Ascending aorta (tissue), 2 donors: ENCODE measurements at regions not wholly inside any gene's neighbourhood (a gene's known extent, or its start where the extent isn't known, plus 50 kb on each side); places are given as distances from the start of the nearest gene placed in this dataset.

Experiments
- DNase-seq, 2 donors: peaks; one replicate each; pipeline ENCODE4 v3.0.0-alpha.2; 2019; ENCODE audit warnings: low spot score in 2 of 2
- H3K27ac ChIP-seq, 2 donors: fragments of 200-600 bp; sonication (generic); one replicate each; pipeline ENCODE4 v1.5.1; 2016 to 2017; ENCODE audit warnings: mild to moderate bottlenecking in 1 of 2
- H3K27me3 ChIP-seq: fragments of 200-600 bp; sonication (generic); one replicate; pipeline ENCODE4 v1.5.1; 2017
- H3K36me3 ChIP-seq, 2 donors: fragments of 200-600 bp; sonication (generic); one replicate each; pipeline ENCODE4 v1.5.1; 2016
- H3K4me1 ChIP-seq, 2 donors: fragments of 200-600 bp; sonication (generic); one replicate each; pipeline ENCODE4 v1.5.1; 2016 to 2017; ENCODE audit warnings: mild to moderate bottlenecking in 1 of 2
- H3K4me3 ChIP-seq, 2 donors: fragments of 200-600 bp; sonication (generic); one replicate each; pipeline ENCODE4 v1.5.1; 2016 to 2017; ENCODE audit warnings: mild to moderate bottlenecking in 1 of 2
- H3K9me3 ChIP-seq, 2 donors: fragments of 200-600 bp; sonication (generic); one replicate each; pipeline ENCODE4 v1.5.1; 2016
- CTCF ChIP-seq, 3 experiments: fragments of 200-600 bp in 2 of 3; fragments of 450-650 bp in 1 of 3; sonication (generic) in 2 of 3; IDR thresholded peaks; one replicate each; pipeline ENCODE4 v1.5.1; 2016 to 2019; ENCODE audit warnings: antibody characterized with exemption in 3 of 3, mild to moderate bottlenecking in 1 of 3, moderate library complexity in 1 of 3
- intact Hi-C: fragments of 100-400 bp; cut with DNase I; formaldehyde crosslinking; loops from one replicate; pipeline ENCODE4 v1.15.1; 2023

GRCh38 chr14:89576145-89576927, 159.3 kb upstream of the FOXN3 start:
- Histone ChIP-seq H3K4me1 (peaks cover 24 to 38% of the 10 kb centered on the region in 2 donors), H3K9me3 (no peaks in the 10 kb centered on the region), H3K36me3 (peaks cover 0 to 3% of the 10 kb centered on the region in 2 donors), H3K27me3 (no peaks in the 10 kb centered on the region), H3K27ac (peak overlapping the region; percentile 80 to 85), H3K4me3 (peak overlapping the region; percentile 34 to 42)
- DNase-seq = no peak
- no peak for TF ChIP-seq CTCF (IDR thresholded peaks at IDR 0.05)
- intact Hi-C loops = loop anchor here (5.0 kb wide), 4 partner anchors 41 to 336 kb away; partner anchors contain the start of gene FOXN3

GRCh38 chr14:89575386-89576061, 158.5 kb upstream of the FOXN3 start:
- peak overlapping the region; percentile 34 to 42 for H3K4me3 ChIP-seq
- intact Hi-C loops = loop anchor here (5.0 kb wide), 4 partner anchors 42 to 337 kb away; partner anchors contain the start of gene FOXN3
- no peaks in the 10 kb centered on the region for H3K9me3 ChIP-seq
- H3K4me1 ChIP-seq = peaks cover 24 to 38% of the 10 kb centered on the region in 2 donors
- H3K27ac ChIP-seq = peak overlapping the region; percentile 80 to 85
- DNase-seq = no peak
- H3K27me3 ChIP-seq = no peaks in the 10 kb centered on the region
- no peaks in the 10 kb centered on the region for H3K36me3 ChIP-seq
- TF ChIP-seq CTCF (IDR thresholded peaks at IDR 0.05) = no peak

- peaks cover 24 to 38% of the 10 kb centered on the region in 2 donors for H3K4me1 ChIP-seq
- no peaks in the 10 kb centered on the region for H3K27me3 ChIP-seq
- peak overlapping the region; percentile 80 to 85 for H3K27ac ChIP-seq
- no peak for TF ChIP-seq CTCF (IDR thresholded peaks at IDR 0.05)
- no peak overlapping the region for H3K4me3 ChIP-seq
- no peaks in the 10 kb centered on the region for H3K36me3 ChIP-seq
- DNase-seq = no peak
- H3K9me3 ChIP-seq = no peaks in the 10 kb centered on the region
- intact Hi-C loops = no loop called here
Observed at GRCh38 chr14:89574420-89574819, 157.4 kb upstream of the FOXN3 start.

GRCh38 chr14:89573399-89573657, 156.3 kb upstream of the FOXN3 start:
- Histone ChIP-seq H3K4me1 (peaks cover 24 to 33% of the 10 kb centered on the region in 2 donors), H3K27me3 (no peaks in the 10 kb centered on the region), H3K9me3 (no peaks in the 10 kb centered on the region), H3K36me3 (no peaks in the 10 kb centered on the region), H3K27ac (peak overlapping the region in 1 of 2 donors; percentile 85), H3K4me3 (no peak overlapping the region)
- intact Hi-C loops = no loop called here
- DNase-seq = no peak
- no peak for TF ChIP-seq CTCF (IDR thresholded peaks at IDR 0.05)

DNA sequence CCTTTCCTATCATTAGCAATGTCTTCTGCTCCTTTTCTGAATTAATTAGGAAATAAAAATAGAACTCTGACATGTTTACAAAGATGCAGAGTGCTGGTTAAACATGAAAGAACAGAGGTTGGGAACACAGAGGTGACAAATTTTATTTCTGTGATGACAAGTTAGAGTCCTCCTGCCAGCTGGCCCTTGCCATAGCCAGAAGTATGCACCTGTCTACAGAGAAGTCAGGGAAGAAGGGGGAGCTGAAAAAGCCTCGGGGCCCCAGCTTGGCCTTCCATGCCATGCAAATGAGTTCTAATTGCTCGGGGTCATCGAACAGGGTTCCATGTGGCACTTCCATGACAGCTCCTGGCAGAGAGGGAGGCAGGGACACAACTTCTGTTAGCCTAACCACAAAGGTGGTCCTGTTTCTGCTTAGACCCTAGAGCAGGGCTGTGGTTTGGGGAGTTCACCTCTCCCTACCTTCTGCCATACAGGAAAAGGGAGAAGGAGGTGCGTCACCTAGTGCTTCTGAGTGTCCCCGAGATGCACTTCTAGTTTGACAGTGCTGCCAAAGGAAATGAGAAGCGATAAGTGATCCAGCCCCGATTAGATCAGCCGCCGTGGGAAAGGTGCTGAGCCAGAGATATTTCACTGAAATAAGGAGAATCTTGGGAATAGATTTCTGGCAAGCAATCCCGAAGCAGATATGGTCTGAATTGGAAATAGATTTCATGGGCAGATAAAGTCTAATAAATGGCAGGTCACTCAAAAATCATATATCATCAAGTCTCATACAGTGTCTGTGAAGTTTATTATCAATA, 155.8 kb upstream of the FOXN3 start:
- H3K4me1 ChIP-seq = peaks cover 19 to 33% of the 10 kb centered on the region in 2 donors
- H3K36me3 ChIP-seq = no peaks in the 10 kb centered on the region
- H3K27me3 ChIP-seq = no peaks in the 10 kb centered on the region
- intact Hi-C loops = no loop called here
- no peak for TF ChIP-seq CTCF (IDR thresholded peaks at IDR 0.05)
- no peak for DNase-seq
- no peaks in the 10 kb centered on the region for H3K9me3 ChIP-seq
- H3K27ac ChIP-seq = peak overlapping the region; percentile 22 to 23
- H3K4me3 ChIP-seq = no peak overlapping the region
